Fibroblast of lung (primary cell): ENCODE measurements at regions not wholly inside any gene's neighbourhood (a gene's known extent, or its start where the extent isn't known, plus 50 kb on each side); places are given as distances from the start of the nearest gene placed in this dataset.
"Not testable (repeated sequence)": the region's sequence is repeated elsewhere in the genome, so short reads cannot be mapped to it uniquely, and the experiment has no call there.

Experiments used
- CTCF ChIP-seq, 2 donors: IDR thresholded peaks in 1 of 2; conservative IDR thresholded peaks in 1 of 2; 1 replicate in 1 of 2; 2 replicates in 1 of 2; pipeline ENCODE4 v1.5.1; 2011 to 2012; ENCODE audit warnings: low read length in 2 of 2, control low read depth in 1 of 2, inconsistent platforms in 1 of 2, low read depth in 1 of 2, mild to moderate bottlenecking in 1 of 2
- EZH2 ChIP-seq: IDR thresholded peaks from 2 replicates; pipeline ENCODE4 v1.5.1; 2012; ENCODE audit warnings: low read length, control low read depth, mild to moderate bottlenecking; ENCODE audit errors: missing control alignments

GRCh38 chr5:58288275-58288674 lies 171.6 kb downstream of the PLK2 start:
- not testable (repeated sequence) for TF ChIP-seq CTCF (conservative IDR thresholded peaks at IDR 0.05 in 1 of 2, IDR thresholded peaks at IDR 0.05 in 1 of 2; ENCODE audit: low read depth in 1 of 2, low read length in 2 of 2); EZH2
